WTC11 (cell line): ENCODE measurements at regions not wholly inside any gene's neighbourhood (a gene's known extent, or its start where the extent isn't known, plus 50 kb on each side); places are given as distances from the start of the nearest gene placed in this dataset.

Experiments used
- ATAC-seq: fragments of 200-7000 bp; cut with Tn5 transposase; 2 replicates; pipeline ENCODE4 v1.10.0; 2021; ENCODE audit warnings: mild to moderate bottlenecking, moderate library complexity
- CTCF ChIA-PET: fragments of 300-600 bp; sonication (Branson Sonifier 250); formaldehyde crosslinking; loops from one replicate; lab custom pipeline; 2021; ENCODE audit warnings: antibody characterized with exemption; lab: Charles Lee
- POLR2A ChIA-PET: fragments of 350-600 bp; sonication (Branson Sonifier 250); formaldehyde crosslinking; loops from one replicate; lab custom pipeline; 2021; ENCODE audit warnings: antibody characterized with exemption; lab: Charles Lee
- DNase-seq: peaks from one replicate; pipeline ENCODE4 v3.0.0; 2021; ENCODE audit warnings: low spot score
- H3K27ac Mint-ChIP-seq: 2 replicates; pipeline ENCODE4 v1.8.0; 2021; ENCODE audit warnings: mixed read lengths
- H3K27me3 Mint-ChIP-seq: 2 replicates; pipeline ENCODE4 v1.8.0; 2021; ENCODE audit warnings: low read depth, mild to moderate bottlenecking, moderate library complexity, mixed read lengths
- H3K36me3 Mint-ChIP-seq: 2 replicates; pipeline ENCODE4 v1.8.0; 2021; ENCODE audit warnings: mixed read lengths
- H3K4me1 Mint-ChIP-seq: 2 replicates; pipeline ENCODE4 v1.8.0; 2022; ENCODE audit warnings: mixed read lengths
- H3K4me3 Mint-ChIP-seq: 2 replicates; pipeline ENCODE4 v1.8.0; 2021; ENCODE audit warnings: mild to moderate bottlenecking, moderate library complexity, mixed read lengths
- H3K9me3 Mint-ChIP-seq: 2 replicates; pipeline ENCODE4 v1.8.0; 2021; ENCODE audit warnings: mixed read lengths
- ARID4B ChIP-seq: sonication (generic); formaldehyde crosslinking; IDR thresholded peaks from 2 replicates; pipeline ENCODE4 v1.8.0; 2023; ENCODE audit warnings: missing genetic modification reagents, mild to moderate bottlenecking, borderline replicate concordance
- ATF1 ChIP-seq: sonication (generic); formaldehyde crosslinking; IDR thresholded peaks from 2 replicates; pipeline ENCODE4 v1.8.1; 2023; ENCODE audit warnings: mild to moderate bottlenecking, moderate library complexity, missing genetic modification reagents
- CBFB ChIP-seq: sonication (generic); formaldehyde crosslinking; IDR thresholded peaks from 2 replicates; pipeline ENCODE4 v1.8.1; 2022; ENCODE audit warnings: mild to moderate bottlenecking, low read depth, missing genetic modification reagents
- CTCF ChIP-seq: fragments of 200-600 bp; IDR thresholded peaks from 2 replicates; pipeline ENCODE4 v1.8.0; 2022; ENCODE audit warnings: antibody characterized with exemption
- ESRRA ChIP-seq: sonication (generic); formaldehyde crosslinking; IDR thresholded peaks from 2 replicates; pipeline ENCODE4 v1.8.1; 2022; ENCODE audit warnings: mild to moderate bottlenecking, missing genetic modification reagents, borderline replicate concordance
- FOXK1 ChIP-seq: sonication (generic); formaldehyde crosslinking; IDR thresholded peaks from 2 replicates; pipeline ENCODE4 v1.8.0; 2022; ENCODE audit warnings: mild to moderate bottlenecking, moderate library complexity, missing genetic modification reagents
- GRHL2 ChIP-seq: fragments of 250-450 bp; sonication (Bioruptor Pico); IDR thresholded peaks from 2 replicates; pipeline ENCODE4 v1.8.0; 2022; ENCODE audit warnings: mild to moderate bottlenecking, moderate library complexity; ENCODE audit not compliant: insufficient replicate concordance, severe bottlenecking
- JUN ChIP-seq: sonication (generic); formaldehyde crosslinking; IDR thresholded peaks from 2 replicates; pipeline ENCODE4 v1.8.0; 2023; ENCODE audit warnings: mild to moderate bottlenecking, missing genetic modification reagents
- KAT7 ChIP-seq: sonication (generic); formaldehyde crosslinking; IDR thresholded peaks from 2 replicates; pipeline ENCODE4 v1.8.1; 2023; ENCODE audit warnings: missing genetic modification reagents, mild to moderate bottlenecking, borderline replicate concordance
- MXD4 ChIP-seq: fragments of 250-450 bp; sonication (Bioruptor Pico); IDR thresholded peaks from 2 replicates; pipeline ENCODE4 v1.8.0; 2021; ENCODE audit warnings: mild to moderate bottlenecking, moderate library complexity, borderline replicate concordance
- NFYB ChIP-seq: sonication (generic); formaldehyde crosslinking; conservative IDR thresholded peaks from 2 replicates; pipeline ENCODE4 v1.8.0; 2022; ENCODE audit warnings: low read depth, missing genetic modification reagents
- NR1H2 ChIP-seq: sonication (generic); formaldehyde crosslinking; IDR thresholded peaks from 2 replicates; pipeline ENCODE4 v1.9.0; 2021; ENCODE audit warnings: mild to moderate bottlenecking, moderate library complexity, missing genetic modification reagents
- ZNF263 ChIP-seq: sonication (generic); formaldehyde crosslinking; IDR thresholded peaks from 2 replicates; pipeline ENCODE4 v1.8.1; 2022; ENCODE audit warnings: low read depth, mild to moderate bottlenecking, moderate library complexity, missing genetic modification reagents
- TF ChIP-seq, protein P1 (sequence below): sonication (generic); formaldehyde crosslinking; IDR thresholded peaks from 2 replicates; pipeline ENCODE4 v1.8.1; 2023; ENCODE audit warnings: mild to moderate bottlenecking, moderate library complexity, missing genetic modification reagents
- TF ChIP-seq, protein P2 (sequence below): sonication (generic); formaldehyde crosslinking; IDR thresholded peaks from 2 replicates; pipeline ENCODE4 v1.8.1; 2023; ENCODE audit warnings: mild to moderate bottlenecking, missing genetic modification reagents
- TF ChIP-seq, protein P3 (sequence below): fragments of 250-450 bp; sonication (Bioruptor Pico); IDR thresholded peaks from 2 replicates; pipeline ENCODE4 v1.9.0; 2021; ENCODE audit warnings: mild to moderate bottlenecking
- TF ChIP-seq, protein P4 (sequence below): sonication (generic); formaldehyde crosslinking; IDR thresholded peaks from 2 replicates; pipeline ENCODE4 v1.8.1; 2022; ENCODE audit warnings: low read depth, missing genetic modification reagents, borderline replicate concordance

DNA sequence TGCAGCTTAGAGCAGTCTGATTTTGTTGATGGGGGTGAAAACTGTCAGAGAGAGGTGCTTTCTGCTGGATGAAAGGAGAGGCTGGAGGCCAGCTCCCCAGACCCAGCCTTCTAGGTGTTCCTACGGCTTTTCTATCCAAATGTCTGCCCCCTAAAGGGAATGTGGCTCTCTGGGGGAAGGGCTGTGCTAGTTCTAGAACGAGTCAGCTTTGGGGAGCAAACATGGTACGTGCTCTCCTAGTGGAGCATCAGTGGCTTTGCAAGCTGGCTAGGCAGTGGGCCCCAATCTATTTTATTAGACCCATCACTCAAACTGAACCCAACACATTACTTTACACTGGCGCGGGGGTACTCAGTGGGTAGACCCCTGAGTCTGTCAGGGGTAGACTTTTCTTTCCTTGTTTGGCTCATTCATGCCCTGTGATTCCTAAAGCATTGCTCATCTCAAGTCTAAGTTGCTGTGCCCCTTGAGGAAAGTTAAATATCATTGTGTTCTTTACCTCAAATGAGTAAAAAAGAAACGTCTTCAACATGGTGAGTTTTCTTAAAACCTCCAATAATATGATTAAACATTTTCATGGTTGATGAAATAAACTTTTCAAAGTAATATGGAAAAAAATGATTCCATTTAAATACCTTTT is 254.9 kb downstream of the DLEU7 start:
- DNase-seq (no peak), ATAC-seq (no peak)
- TF ChIP-seq, protein P1, sequence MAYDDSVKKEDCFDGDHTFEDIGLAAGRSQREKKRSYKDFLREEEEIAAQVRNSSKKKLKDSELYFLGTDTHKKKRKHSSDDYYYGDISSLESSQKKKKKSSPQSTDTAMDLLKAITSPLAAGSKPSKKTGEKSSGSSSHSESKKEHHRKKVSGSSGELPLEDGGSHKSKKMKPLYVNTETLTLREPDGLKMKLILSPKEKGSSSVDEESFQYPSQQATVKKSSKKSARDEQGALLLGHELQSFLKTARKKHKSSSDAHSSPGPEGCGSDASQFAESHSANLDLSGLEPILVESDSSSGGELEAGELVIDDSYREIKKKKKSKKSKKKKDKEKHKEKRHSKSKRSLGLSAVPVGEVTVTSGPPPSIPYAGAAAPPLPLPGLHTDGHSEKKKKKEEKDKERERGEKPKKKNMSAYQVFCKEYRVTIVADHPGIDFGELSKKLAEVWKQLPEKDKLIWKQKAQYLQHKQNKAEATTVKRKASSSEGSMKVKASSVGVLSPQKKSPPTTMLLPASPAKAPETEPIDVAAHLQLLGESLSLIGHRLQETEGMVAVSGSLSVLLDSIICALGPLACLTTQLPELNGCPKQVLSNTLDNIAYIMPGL (CRISPR knock-in tag), result no peak
- TF ChIP-seq NR1H2 (CRISPR knock-in tag) (no peak), NFYB (CRISPR knock-in tag) (no peak), MXD4 (no peak), GRHL2 (CRISPR knock-in tag) (no peak), ZNF263 (CRISPR knock-in tag) (no peak), KAT7 (no peak), ESRRA (no peak), FOXK1 (CRISPR knock-in tag) (no peak), CBFB (CRISPR knock-in tag) (no peak), ARID4B (CRISPR knock-in tag) (no peak)
- TF ChIP-seq, protein P2, sequence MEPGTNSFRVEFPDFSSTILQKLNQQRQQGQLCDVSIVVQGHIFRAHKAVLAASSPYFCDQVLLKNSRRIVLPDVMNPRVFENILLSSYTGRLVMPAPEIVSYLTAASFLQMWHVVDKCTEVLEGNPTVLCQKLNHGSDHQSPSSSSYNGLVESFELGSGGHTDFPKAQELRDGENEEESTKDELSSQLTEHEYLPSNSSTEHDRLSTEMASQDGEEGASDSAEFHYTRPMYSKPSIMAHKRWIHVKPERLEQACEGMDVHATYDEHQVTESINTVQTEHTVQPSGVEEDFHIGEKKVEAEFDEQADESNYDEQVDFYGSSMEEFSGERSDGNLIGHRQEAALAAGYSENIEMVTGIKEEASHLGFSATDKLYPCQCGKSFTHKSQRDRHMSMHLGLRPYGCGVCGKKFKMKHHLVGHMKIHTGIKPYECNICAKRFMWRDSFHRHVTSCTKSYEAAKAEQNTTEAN (CRISPR knock-in tag), result no peak
- TF ChIP-seq, protein P3, sequence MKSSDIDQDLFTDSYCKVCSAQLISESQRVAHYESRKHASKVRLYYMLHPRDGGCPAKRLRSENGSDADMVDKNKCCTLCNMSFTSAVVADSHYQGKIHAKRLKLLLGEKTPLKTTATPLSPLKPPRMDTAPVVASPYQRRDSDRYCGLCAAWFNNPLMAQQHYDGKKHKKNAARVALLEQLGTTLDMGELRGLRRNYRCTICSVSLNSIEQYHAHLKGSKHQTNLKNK (CRISPR knock-in tag), result no peak
- TF ChIP-seq, protein P4, sequence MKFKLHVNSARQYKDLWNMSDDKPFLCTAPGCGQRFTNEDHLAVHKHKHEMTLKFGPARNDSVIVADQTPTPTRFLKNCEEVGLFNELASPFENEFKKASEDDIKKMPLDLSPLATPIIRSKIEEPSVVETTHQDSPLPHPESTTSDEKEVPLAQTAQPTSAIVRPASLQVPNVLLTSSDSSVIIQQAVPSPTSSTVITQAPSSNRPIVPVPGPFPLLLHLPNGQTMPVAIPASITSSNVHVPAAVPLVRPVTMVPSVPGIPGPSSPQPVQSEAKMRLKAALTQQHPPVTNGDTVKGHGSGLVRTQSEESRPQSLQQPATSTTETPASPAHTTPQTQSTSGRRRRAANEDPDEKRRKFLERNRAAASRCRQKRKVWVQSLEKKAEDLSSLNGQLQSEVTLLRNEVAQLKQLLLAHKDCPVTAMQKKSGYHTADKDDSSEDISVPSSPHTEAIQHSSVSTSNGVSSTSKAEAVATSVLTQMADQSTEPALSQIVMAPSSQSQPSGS, result no peak
- CTCF ChIA-PET, result interaction anchor here (0.5 to 0.7 kb wide), 2 partner anchors 9 to 612 kb away, joined by 3 to 5 read pairs; no protein-coding TSS in a partner anchor
- Mint-ChIP-seq H3K36me3 (no peaks in the 10 kb centered on the region), H3K27ac (no peak overlapping the region), H3K4me1 (peaks cover 23% of the 10 kb centered on the region), H3K9me3 (no peaks in the 10 kb centered on the region; the same call in 1 of the 2 replicates), H3K4me3 (no peak overlapping the region), H3K27me3 (no peaks in the 10 kb centered on the region)
- POLR2A ChIA-PET, result no interaction called here

DNA sequence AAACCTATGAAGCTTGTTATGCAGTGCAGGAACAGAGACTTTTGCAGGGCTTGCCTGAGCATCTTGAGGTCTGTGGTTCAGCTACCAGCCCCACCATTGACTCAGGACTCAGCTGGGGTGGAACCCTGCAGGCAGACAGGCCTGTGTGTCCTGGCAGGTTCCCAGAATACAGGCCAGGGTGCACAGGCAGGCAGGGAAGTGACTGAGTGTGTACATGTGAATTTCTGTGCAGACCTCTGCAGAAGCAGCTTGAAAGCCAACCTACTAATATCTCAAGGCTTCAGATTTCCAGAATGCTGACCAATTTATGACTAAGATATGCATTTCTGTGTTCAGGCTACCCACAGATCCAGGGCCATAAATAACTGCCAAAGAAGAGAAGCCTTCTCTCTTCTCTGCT is 254.4 kb downstream of the DLEU7 start:
- DNase-seq (no peak), ATAC-seq (no peak)
- POLR2A ChIA-PET, result no interaction called here
- no peaks in the 10 kb centered on the region for H3K27me3 Mint-ChIP-seq
- H3K4me1 Mint-ChIP-seq, result peaks cover 23% of the 10 kb centered on the region
- H3K27ac Mint-ChIP-seq, result no peak overlapping the region
- CTCF ChIA-PET, result interaction anchor here (0.7 kb wide), 1 partner anchor 613 kb away, joined by 3 read pairs; no protein-coding TSS in a partner anchor
- no peak overlapping the region for H3K4me3 Mint-ChIP-seq
- TF ChIP-seq JUN (CRISPR knock-in tag), result no peak
- TF ChIP-seq CTCF, result no peak
- TF ChIP-seq ATF1 (CRISPR knock-in tag), result no peak
- no peaks in the 10 kb centered on the region; the same call in 1 of the 2 replicates for H3K9me3 Mint-ChIP-seq
- no peaks in the 10 kb centered on the region for H3K36me3 Mint-ChIP-seq
